Spleen (tissue), 11 donors: ENCODE measurements at regions not wholly inside any gene's neighbourhood (a gene's known extent, or its start where the extent isn't known, plus 50 kb on each side); places are given as distances from the start of the nearest gene placed in this dataset.
"Not testable (repeated sequence)": the region's sequence is repeated elsewhere in the genome, so short reads cannot be mapped to it uniquely, and the experiment has no call there.

Source experiments
- DNase-seq: peaks from one replicate; pipeline ENCODE4 v3.0.0-alpha.2; 2020
- H3K27ac ChIP-seq, 8 donors: fragments of 200-600 bp; sonication (generic) in 7 of 8; 1 replicate in 4 of 8; 2 replicates in 4 of 8; pipeline versions ENCODE4 v1.5.0 to v1.8.0; 2016 to 2021; ENCODE audit warnings: inconsistent platforms in 4 of 8, mild to moderate bottlenecking in 4 of 8, moderate library complexity in 1 of 8
- H3K27me3 ChIP-seq, 7 donors: fragments of 200-600 bp; sonication (generic) in 6 of 7; replicated peaks in 1 of 7; 1 replicate in 4 of 7; 2 replicates in 3 of 7; pipeline versions ENCODE4 v1.5.0 to v1.8.0; 2016 to 2021; ENCODE audit warnings: inconsistent platforms in 3 of 7, mild to moderate bottlenecking in 1 of 7
- H3K36me3 ChIP-seq, 6 donors: fragments of 200-600 bp; sonication (generic) in 5 of 6; 1 replicate in 4 of 6; 2 replicates in 2 of 6; pipeline versions ENCODE4 v1.5.0 to v1.8.0; 2016 to 2021; ENCODE audit warnings: inconsistent platforms in 2 of 6
- H3K4me1 ChIP-seq, 6 donors: fragments of 200-600 bp; sonication (generic) in 5 of 6; 1 replicate in 3 of 6; 2 replicates in 3 of 6; pipeline versions ENCODE4 v1.5.0 to v1.8.0; 2016 to 2021; ENCODE audit warnings: inconsistent platforms in 3 of 6
- H3K4me3 ChIP-seq, 8 donors: fragments of 200-600 bp; sonication (generic) in 7 of 8; 1 replicate in 4 of 8; 2 replicates in 4 of 8; pipeline versions ENCODE4 v1.5.0 to v1.8.0; 2016 to 2021; ENCODE audit warnings: inconsistent platforms in 4 of 8, mild to moderate bottlenecking in 4 of 8, moderate library complexity in 2 of 8
- H3K9me3 ChIP-seq, 8 donors: fragments of 200-600 bp; sonication (generic) in 7 of 8; 1 replicate in 4 of 8; 2 replicates in 4 of 8; pipeline versions ENCODE4 v1.5.0 to v1.8.0; 2016 to 2021; ENCODE audit warnings: inconsistent platforms in 4 of 8
- CTCF ChIP-seq, 11 experiments: fragments of 200-600 bp in 7 of 11; fragments of 450-650 bp in 4 of 11; sonication (generic) in 4 of 11; IDR thresholded peaks in 8 of 11; conservative IDR thresholded peaks in 3 of 11; 1 replicate in 7 of 11; 2 replicates in 4 of 11; pipeline versions ENCODE4 v1.4.0 to v1.8.0; 2016 to 2021; ENCODE audit warnings: antibody characterized with exemption in 11 of 11, inconsistent platforms in 4 of 11, mild to moderate bottlenecking in 1 of 11
- POLR2A ChIP-seq, 3 donors: fragments of 450-650 bp; IDR thresholded peaks; one replicate each; pipeline ENCODE4 v1.5.1; 2017; ENCODE audit warnings: antibody characterized with exemption in 3 of 3, mild to moderate bottlenecking in 1 of 3
- POLR2AphosphoS5 ChIP-seq, 3 donors: sonication (generic); formaldehyde crosslinking; IDR thresholded peaks; one replicate each; pipeline ENCODE4 v1.5.1; 2017; ENCODE audit warnings: antibody characterized with exemption in 3 of 3
- WGBS, 5 donors: extraction: QIAGEN DNeasy Blood & Tissue Kit in 3 of 5; methylation state at CpG; one replicate each; pipeline versions ENCODE4 v1.1.5 to v1.1.7; 2013 to 2018; 5-methylcytosine and 5-hydroxymethylcytosine counted together
- intact Hi-C: fragments of 100-400 bp; cut with DNase I; formaldehyde crosslinking; loops from one replicate; pipeline ENCODE4 v1.15.0; 2023; ENCODE audit warnings: low total_unique reads
- donor health status: healthy with polysubstance abuse.
- donor health status: DM: no; HTN: no; CAD: no; lungs with moderate emphysema.
- donor health status: DM: no; HTN: no; CAD: no.
- donor health status: Bipolar disorder and iron deficiency.
- donor health status: healthy.
- donor health status: DM: no; HTN: no; CAD: no.
- donor health status: DM: yes; HTN: yes; CAD: no.

DNA sequence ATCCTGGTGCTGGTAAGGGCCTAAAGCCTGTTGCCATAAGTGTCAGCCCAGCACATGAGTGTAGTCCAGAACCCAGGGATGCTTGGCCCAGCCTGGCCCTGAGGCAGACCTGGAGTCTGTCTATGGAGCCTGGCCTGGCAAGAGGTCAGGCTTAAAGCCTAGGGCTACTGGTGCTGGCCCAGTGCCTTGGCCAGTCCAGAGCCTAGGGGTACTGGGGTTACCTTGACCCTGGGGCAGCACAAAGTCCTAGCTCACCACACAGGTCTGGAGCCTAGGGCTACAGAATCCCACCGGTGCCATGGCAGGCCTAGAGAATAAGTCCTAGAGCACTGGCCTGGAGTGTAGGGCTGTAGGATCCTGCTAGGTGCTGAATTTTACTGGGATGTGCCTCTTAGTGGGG lies 393.8 kb downstream of the MAGEE1 start:
- intact Hi-C loops = no loop called here
- WGBS, 5 donors = 64 to 94% (median 86%) methylated on average over 1 of the region's 1 CpG; no CpG with 5 or more reads in 2 of the 5 donors
- Histone ChIP-seq H3K9me3 (no peaks in the 10 kb centered on the region), H3K4me1 (no peaks in the 10 kb centered on the region), H3K27me3 (no peaks in the 10 kb centered on the region), H3K27ac (no peak overlapping the region), H3K4me3 (no peak overlapping the region), H3K36me3 (no peaks in the 10 kb centered on the region)
- no peak for DNase-seq
- TF ChIP-seq POLR2A (IDR thresholded peaks at IDR 0.05) (no peak), CTCF (IDR thresholded peaks at IDR 0.05 in 8 of 11, conservative IDR thresholded peaks at IDR 0.05 in 3 of 11) (no peak), POLR2AphosphoS5 (IDR thresholded peaks at IDR 0.05) (no peak)

- intact Hi-C loops = no loop called here
- Histone ChIP-seq H3K4me3 (no peak overlapping the region), H3K27me3 (no peaks in the 10 kb centered on the region), H3K4me1 (no peaks in the 10 kb centered on the region), H3K27ac (no peak overlapping the region), H3K9me3 (no peaks in the 10 kb centered on the region), H3K36me3 (no peaks in the 10 kb centered on the region)
- TF ChIP-seq POLR2AphosphoS5 (IDR thresholded peaks at IDR 0.05) = no peak
- no peak for TF ChIP-seq CTCF (IDR thresholded peaks at IDR 0.05 in 8 of 11, conservative IDR thresholded peaks at IDR 0.05 in 3 of 11)
- no peak for TF ChIP-seq POLR2A (IDR thresholded peaks at IDR 0.05)
- WGBS, 5 donors = 42 to 79% (median 73%) methylated on average over 1 of the region's 1 CpG
- DNase-seq = no peak
Observed at GRCh38 chrX:76827672-76828071, 400.2 kb downstream of the MAGEE1 start.

DNA sequence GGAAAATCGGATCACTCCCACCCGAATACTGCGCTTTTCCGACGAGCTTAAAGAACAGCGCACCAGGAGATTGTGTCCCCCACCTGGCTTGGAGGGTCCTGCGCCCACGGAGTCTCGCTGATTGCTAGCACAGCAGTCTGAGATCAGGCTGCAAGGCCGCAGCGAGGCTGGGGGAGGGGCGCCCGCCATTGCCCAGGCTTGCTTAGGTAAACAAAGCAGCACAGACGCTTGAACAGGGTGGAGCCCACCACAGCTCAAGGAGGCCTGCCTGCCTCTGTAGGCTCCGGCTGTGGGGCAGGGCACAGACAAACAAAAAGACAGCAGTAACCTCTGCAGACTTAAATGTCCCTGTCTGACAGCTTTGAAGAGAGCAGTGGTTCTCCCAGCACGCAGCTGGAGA lies 413.4 kb downstream of the MAGEE1 start:
- H3K27ac ChIP-seq, H3K4me3 ChIP-seq, H3K9me3 ChIP-seq, H3K27me3 ChIP-seq, intact Hi-C loops, H3K36me3 ChIP-seq, H3K4me1 ChIP-seq: not testable (repeated sequence)
- 54 to 63% (median 60%) methylated on average over 1 to 16 of the region's 16 CpGs for WGBS, 5 donors
- DNase-seq = peak; percentile 56

DNA sequence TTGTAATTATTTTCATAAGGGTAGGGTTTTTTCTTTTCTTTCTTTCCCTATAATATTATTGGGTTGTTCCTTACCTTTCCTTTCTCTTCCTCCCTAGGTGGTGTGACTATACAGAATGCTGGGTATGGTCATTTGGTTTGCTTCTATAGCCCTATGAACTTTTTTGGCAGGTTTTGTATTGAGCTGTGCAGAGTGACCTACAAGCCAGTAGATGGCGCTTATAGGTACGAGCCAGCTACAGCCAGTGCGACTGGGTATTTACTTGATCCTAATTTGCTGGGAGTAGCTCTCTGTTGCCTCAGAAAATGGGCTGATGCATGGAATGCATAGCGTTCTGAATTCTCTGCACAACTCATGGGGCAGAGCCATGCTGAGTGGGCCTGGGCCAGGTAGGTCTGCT lies 423.3 kb downstream of the MAGEE1 start:
- no peak for DNase-seq
- WGBS, 5 donors = 4 to 38% (median 30%) methylated on average over 4 of the region's 4 CpGs
- H3K4me3 ChIP-seq = no peak overlapping the region
- no peak overlapping the region for H3K27ac ChIP-seq
- H3K27me3 ChIP-seq = no peaks in the 10 kb centered on the region
- intact Hi-C loops = no loop called here
- H3K4me1 ChIP-seq = no peaks in the 10 kb centered on the region
- H3K9me3 ChIP-seq = peaks cover 0 to 41% (median 12%) of the 10 kb centered on the region in 8 donors
- no peaks in the 10 kb centered on the region for H3K36me3 ChIP-seq
- no peak for TF ChIP-seq CTCF (IDR thresholded peaks at IDR 0.05 in 8 of 11, conservative IDR thresholded peaks at IDR 0.05 in 3 of 11)
- no peak for TF ChIP-seq POLR2AphosphoS5 (IDR thresholded peaks at IDR 0.05)
- no peak for TF ChIP-seq POLR2A (IDR thresholded peaks at IDR 0.05)

- no peaks in the 10 kb centered on the region for H3K36me3 ChIP-seq
- no peaks in the 10 kb centered on the region for H3K9me3 ChIP-seq
- intact Hi-C loops = no loop called here
- DNase-seq = no peak
- no peak for TF ChIP-seq POLR2AphosphoS5 (IDR thresholded peaks at IDR 0.05)
- TF ChIP-seq CTCF (IDR thresholded peaks at IDR 0.05 in 8 of 11, conservative IDR thresholded peaks at IDR 0.05 in 3 of 11) = no peak
- H3K4me1 ChIP-seq = no peaks in the 10 kb centered on the region
- no peak overlapping the region for H3K4me3 ChIP-seq
- WGBS, 5 donors = 79 to 96% (median 85%) methylated on average over 1 of the region's 1 CpG
- H3K27me3 ChIP-seq = no peaks in the 10 kb centered on the region
- H3K27ac ChIP-seq = no peak overlapping the region
Observed at GRCh38 chrX:76862509-76862908, 435.0 kb downstream of the MAGEE1 start.
